ENCODE measurements at regions not wholly inside any gene's neighbourhood (a gene's known extent, or its start where the extent isn't known, plus 50 kb on each side); places are given as distances from the start of the nearest gene placed in this dataset.

DNA sequence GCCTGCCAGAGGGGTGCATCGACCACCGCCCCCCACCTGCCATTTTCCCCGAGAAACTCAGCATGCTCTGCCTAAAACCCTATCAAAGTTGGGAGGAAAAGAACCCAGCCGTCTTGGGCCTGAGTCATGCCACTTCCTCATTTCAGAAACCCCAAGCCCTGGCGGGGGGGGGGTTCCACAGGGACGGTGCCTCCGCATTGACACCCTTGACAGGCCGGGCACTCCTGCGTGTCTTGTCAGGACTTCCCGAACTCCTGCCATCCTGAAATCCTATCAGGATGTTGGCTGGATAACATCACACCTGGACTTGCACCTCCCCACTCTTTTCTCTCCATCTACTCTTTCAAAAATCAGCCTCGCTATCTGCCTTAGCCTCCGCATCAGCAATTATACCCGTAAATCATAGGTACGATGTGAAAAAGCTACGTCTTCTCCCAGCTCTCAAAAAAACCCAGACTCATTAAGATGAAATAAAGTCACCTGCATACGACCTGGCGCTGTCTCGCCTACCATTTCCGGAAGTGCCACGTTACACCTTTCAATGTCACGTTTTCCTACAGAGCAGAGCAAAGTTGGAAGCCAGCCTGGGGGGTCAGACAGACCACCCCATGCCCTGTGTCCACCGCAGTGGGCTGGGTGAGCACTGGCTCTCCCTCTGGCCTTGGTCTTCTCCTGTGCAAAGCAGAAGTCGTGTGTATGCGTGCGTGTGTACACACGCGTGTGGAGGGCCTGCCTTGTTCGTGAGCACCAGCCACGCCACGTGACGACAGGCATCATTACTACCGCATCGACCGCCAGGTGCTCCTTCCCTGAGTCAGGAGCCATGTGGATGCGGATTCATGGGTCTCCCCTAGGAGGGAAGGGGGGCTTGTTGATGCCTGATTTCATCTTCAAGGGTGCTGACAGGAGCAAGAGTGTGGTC lies 96.7 kb downstream of the RFLNA start:
- H3K79me2 ChIP-seq (ENCODE audit: insufficient read depth, low read length), result no peaks in the 10 kb centered on the region
- no peak overlapping the region for H2AFZ ChIP-seq (ENCODE audit: low read length)
- no peak overlapping the region for H3K27ac ChIP-seq (ENCODE audit: insufficient read length, low read depth, low read length)
- Mint-ChIP-seq H3K36me3 (ENCODE audit: insufficient read depth in 1 of 3, low read depth in 3 of 3) (peaks cover 7 to 42% (median 19%) of the 10 kb centered on the region in 3 experiments; a peak in 6 of 7 replicates), H3K9me3 (no peaks in the 10 kb centered on the region), H3K27me3 (ENCODE audit: low read depth) (no peaks in the 10 kb centered on the region; the same call in 1 of the 2 replicates), H3K4me1 (peaks cover 23 to 39% of the 10 kb centered on the region in 2 experiments), H3K4me3 (no peak overlapping the region), H3K27ac (peak overlapping the region in 2 of 3 experiments; percentile 83 to 91; a peak in 5 of 7 replicates)
- no peak overlapping the region for H2BK15ac ChIP-seq (ENCODE audit: low read depth, low read length)
- no peak overlapping the region for H2BK20ac ChIP-seq (ENCODE audit: low read depth, low read length, poor library complexity, severe bottlenecking)
- H2BK12ac ChIP-seq (ENCODE audit: insufficient read length, low read depth, low read length), result no peak overlapping the region
- no peak overlapping the region for H4K8ac ChIP-seq (replicated peaks; ENCODE audit: insufficient read length, low read depth, low read length)
- H4K5ac ChIP-seq (ENCODE audit: insufficient read length, low read depth, low read length), result no peak overlapping the region
- no peaks in the 10 kb centered on the region for H3K4me1 ChIP-seq (ENCODE audit: insufficient read depth, low read length)
- H3K23me2 ChIP-seq (ENCODE audit: insufficient read length, low read depth, low read length, poor library complexity, severe bottlenecking), result no peaks in the 10 kb centered on the region
- no peaks in the 10 kb centered on the region for H4K20me1 ChIP-seq (ENCODE audit: control insufficient read depth, insufficient read depth, insufficient read length)
- no peak overlapping the region for H2AK5ac ChIP-seq (ENCODE audit: insufficient read length, low read length)
- H3T11ph ChIP-seq (ENCODE audit: low read length), result no peak overlapping the region
- no peak overlapping the region for H2BK120ac ChIP-seq (ENCODE audit: low read depth, low read length, poor library complexity, severe bottlenecking)
- H2BK5ac ChIP-seq (ENCODE audit: insufficient read length, low read length), result no peak overlapping the region
- no peak overlapping the region for H3K56ac ChIP-seq (ENCODE audit: insufficient read length, low read depth, low read length)
- H3K23ac ChIP-seq (ENCODE audit: insufficient read length, low read depth, low read length), result no peak overlapping the region
- H3K9ac ChIP-seq (ENCODE audit: extremely low read depth, insufficient read length, low read length), result no peak overlapping the region
- H3K9me3 ChIP-seq (ENCODE audit: control insufficient read depth, low read depth, low read length), result no peaks in the 10 kb centered on the region
- H3K4me2 ChIP-seq (ENCODE audit: insufficient read depth, insufficient read length, low read length), result no peak overlapping the region
- H3K4ac ChIP-seq (ENCODE audit: low read depth, low read length), result no peak overlapping the region
- TF ChIP-seq, protein P1, sequence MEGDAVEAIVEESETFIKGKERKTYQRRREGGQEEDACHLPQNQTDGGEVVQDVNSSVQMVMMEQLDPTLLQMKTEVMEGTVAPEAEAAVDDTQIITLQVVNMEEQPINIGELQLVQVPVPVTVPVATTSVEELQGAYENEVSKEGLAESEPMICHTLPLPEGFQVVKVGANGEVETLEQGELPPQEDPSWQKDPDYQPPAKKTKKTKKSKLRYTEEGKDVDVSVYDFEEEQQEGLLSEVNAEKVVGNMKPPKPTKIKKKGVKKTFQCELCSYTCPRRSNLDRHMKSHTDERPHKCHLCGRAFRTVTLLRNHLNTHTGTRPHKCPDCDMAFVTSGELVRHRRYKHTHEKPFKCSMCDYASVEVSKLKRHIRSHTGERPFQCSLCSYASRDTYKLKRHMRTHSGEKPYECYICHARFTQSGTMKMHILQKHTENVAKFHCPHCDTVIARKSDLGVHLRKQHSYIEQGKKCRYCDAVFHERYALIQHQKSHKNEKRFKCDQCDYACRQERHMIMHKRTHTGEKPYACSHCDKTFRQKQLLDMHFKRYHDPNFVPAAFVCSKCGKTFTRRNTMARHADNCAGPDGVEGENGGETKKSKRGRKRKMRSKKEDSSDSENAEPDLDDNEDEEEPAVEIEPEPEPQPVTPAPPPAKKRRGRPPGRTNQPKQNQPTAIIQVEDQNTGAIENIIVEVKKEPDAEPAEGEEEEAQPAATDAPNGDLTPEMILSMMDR (conservative IDR thresholded peaks at IDR 0.05), result no peak
- H3K14ac ChIP-seq (ENCODE audit: insufficient read depth, low read length), result no peak overlapping the region
- DNase-seq, result no peak
- no peaks in the 10 kb centered on the region for H3K79me1 ChIP-seq (ENCODE audit: insufficient read depth, low read depth, low read length, poor library complexity, severe bottlenecking)
- H3K27me3 ChIP-seq (ENCODE audit: insufficient read depth, low read length), result no peaks in the 10 kb centered on the region
- 100% methylated on average over 3 of the region's 35 CpGs for WGBS (ENCODE audit: extremely low coverage, insufficient read length, low lambda C conversion rate)
- no peak overlapping the region for H3K18ac ChIP-seq (ENCODE audit: insufficient read length, low read depth, low read length)
- H4K91ac ChIP-seq (ENCODE audit: insufficient read length, low read depth, low read length), result no peak overlapping the region

Data from H9 (cell line).